A549 (cell line): ENCODE measurements at regions not wholly inside any gene's neighbourhood (a gene's known extent, or its start where the extent isn't known, plus 50 kb on each side); places are given as distances from the start of the nearest gene placed in this dataset.

Experiments
- ATAC-seq, 2 experiments: fragments of 200-7000 bp in 1 of 2; fragments of >200 bp in 1 of 2; cut with Nextera tagmentation in 1 of 2; cut with Tn5 transposase in 1 of 2; 3 replicates each; pipeline versions ENCODE4 v1.8.0 to v1.9.1; 2018 to 2020; ENCODE audit warnings: mild to moderate bottlenecking in 1 of 2, moderate library complexity in 1 of 2
- CTCF ChIA-PET: fragments of 300-600 bp; sonication (Branson Sonifier 250); formaldehyde crosslinking; extraction: SDS; loops from one replicate; lab custom pipeline; 2021; ENCODE audit warnings: antibody characterized with exemption, inconsistent platforms; lab: Yijun Ruan, JAX
- POLR2A ChIA-PET: fragments of 350-600 bp; formaldehyde crosslinking; extraction: SDS; loops from one replicate; lab custom pipeline; 2021; ENCODE audit warnings: antibody characterized with exemption, inconsistent platforms; lab: Yijun Ruan, JAX
- DNase-seq, 2 experiments: peaks; one replicate each; pipeline versions ENCODE4 v3.0.0 to v3.0.0-alpha.2; 2011 to 2016; ENCODE audit warnings: low read depth in 1 of 2, low spot score in 1 of 2
- FAIRE-seq: peaks from 2 replicates; lab custom pipeline; 2011; peaks lifted over from hg19 to GRCh38; lab: Jason Lieb, UNC
- H3K27ac ChIP-seq, 2 experiments: fragments of >200 bp; sonication (Bioruptor Twin); formaldehyde crosslinking; 3 replicates each; pipeline ENCODE4 v1.5.1; 2016 to 2017
- H3K4me1 ChIP-seq: fragments of >200 bp; sonication (Bioruptor Twin); formaldehyde crosslinking; 3 replicates; pipeline ENCODE4 v1.6.1; 2016
- H3K4me2 ChIP-seq: fragments of >200 bp; sonication (Bioruptor Twin); formaldehyde crosslinking; 3 replicates; pipeline ENCODE4 v1.6.1; 2016
- H3K4me3 ChIP-seq: fragments of >200 bp; sonication (Bioruptor Twin); formaldehyde crosslinking; 3 replicates; pipeline ENCODE4 v1.5.1; 2016
- H3K9me3 ChIP-seq: fragments of >200 bp; sonication (Bioruptor Twin); formaldehyde crosslinking; 3 replicates; pipeline ENCODE4 v1.6.1; 2016
- BHLHE40 ChIP-seq: IDR thresholded peaks from 2 replicates; pipeline ENCODE4 v1.6.1; 2012; ENCODE audit warnings: low read depth, low read length, inconsistent platforms
- CHD4 ChIP-seq: fragments of 200-600 bp; sonication (generic); IDR thresholded peaks from 2 replicates; pipeline ENCODE4 v1.6.1; 2016; ENCODE audit warnings: antibody characterized with exemption, mild to moderate bottlenecking, borderline replicate concordance
- EHMT2 ChIP-seq: fragments of 200-600 bp; sonication (generic); IDR thresholded peaks from 2 replicates; pipeline ENCODE4 v1.6.1; 2016; ENCODE audit warnings: antibody characterized with exemption, low read depth, mild to moderate bottlenecking, moderate library complexity
- EP300 ChIP-seq, 2 experiments: fragments of >200 bp; sonication (Bioruptor Twin); formaldehyde crosslinking; IDR thresholded peaks; 2 replicates in 1 of 2; 3 replicates in 1 of 2; pipeline ENCODE4 v1.6.1; 2016 to 2017
- FOSB ChIP-seq: fragments of 250-450 bp; sonication (Bioruptor Pico); IDR thresholded peaks from 2 replicates; pipeline ENCODE4 v1.5.0; 2020; ENCODE audit warnings: mild to moderate bottlenecking, moderate library complexity
- FOSL2 ChIP-seq, 2 experiments: fragments of 450-650 bp in 1 of 2; fragments of >200 bp in 1 of 2; sonication (Bioruptor Twin) in 1 of 2; formaldehyde crosslinking; IDR thresholded peaks; 2 replicates each; pipeline versions ENCODE4 v1.5.0 to v1.6.1; 2016 to 2020; ENCODE audit warnings: mild to moderate bottlenecking in 1 of 2, moderate library complexity in 1 of 2
- GATA3 ChIP-seq: IDR thresholded peaks from 2 replicates; pipeline ENCODE4 v1.6.1; 2012; ENCODE audit warnings: borderline replicate concordance
- HOXA7 ChIP-seq: fragments of 250-450 bp; sonication (Bioruptor Pico); IDR thresholded peaks from 2 replicates; pipeline ENCODE4 v1.5.0; 2020; ENCODE audit warnings: mild to moderate bottlenecking, moderate library complexity
- JUN ChIP-seq, 2 experiments: fragments of >200 bp; sonication (Bioruptor Twin); formaldehyde crosslinking; IDR thresholded peaks; 2 replicates in 1 of 2; 3 replicates in 1 of 2; pipeline ENCODE4 v1.6.1; 2016 to 2017
- JUNB ChIP-seq: fragments of >200 bp; sonication (Bioruptor Twin); formaldehyde crosslinking; IDR thresholded peaks from 2 replicates; pipeline ENCODE4 v1.6.1; 2016
- KDM1A ChIP-seq: fragments of 200-600 bp; sonication (generic); IDR thresholded peaks from 2 replicates; pipeline ENCODE4 v1.6.1; 2016; ENCODE audit warnings: low read depth, mild to moderate bottlenecking
- KDM5A ChIP-seq: fragments of 200-600 bp; sonication (generic); IDR thresholded peaks from 2 replicates; pipeline ENCODE4 v1.6.1; 2016; ENCODE audit warnings: antibody characterized with exemption, mild to moderate bottlenecking
- MAZ ChIP-seq: fragments of 150-350 bp; IDR thresholded peaks from 2 replicates; pipeline ENCODE4 v1.6.1; 2014; ENCODE audit warnings: antibody characterized with exemption, low read depth, low read length, borderline replicate concordance
- MYC ChIP-seq: IDR thresholded peaks from 2 replicates; pipeline ENCODE4 v1.6.1; 2012; ENCODE audit warnings: mild to moderate bottlenecking, inconsistent platforms, low read length, improper control_type of control experiment, borderline replicate concordance
- POLR2A ChIP-seq: IDR thresholded peaks from 2 replicates; pipeline ENCODE4 v1.6.1; 2012; ENCODE audit warnings: mild to moderate bottlenecking, low read length
- POLR2AphosphoS2 ChIP-seq: conservative IDR thresholded peaks from 2 replicates; pipeline ENCODE4 v1.6.1; 2012; ENCODE audit warnings: low read length, improper control_type of control experiment, inconsistent platforms
- RARB ChIP-seq: fragments of 250-450 bp; sonication (Bioruptor Pico); IDR thresholded peaks from 2 replicates; pipeline ENCODE4 v1.8.0; 2021; ENCODE audit warnings: mild to moderate bottlenecking, moderate library complexity
- RFX5 ChIP-seq: fragments of 450-650 bp; IDR thresholded peaks from 2 replicates; pipeline ENCODE4 v1.7.1; 2014; ENCODE audit warnings: antibody characterized with exemption, mild to moderate bottlenecking, moderate library complexity
- SMC3 ChIP-seq: fragments of >200 bp; sonication (Bioruptor Twin); formaldehyde crosslinking; IDR thresholded peaks from 3 replicates; pipeline ENCODE4 v1.6.1; 2018; ENCODE audit warnings: inconsistent platforms
- SREBF2 ChIP-seq: fragments of 450-650 bp; IDR thresholded peaks from 2 replicates; pipeline ENCODE4 v1.6.1; 2014; ENCODE audit warnings: mild to moderate bottlenecking, moderate library complexity
- TFCP2L1 ChIP-seq: fragments of 250-450 bp; sonication (Bioruptor Pico); IDR thresholded peaks from 2 replicates; pipeline ENCODE4 v1.5.0; 2021; ENCODE audit warnings: mild to moderate bottlenecking
- ZC3H11A ChIP-seq: fragments of 450-650 bp; IDR thresholded peaks from 2 replicates; pipeline ENCODE4 v1.6.1; 2014; ENCODE audit warnings: antibody characterized with exemption, mild to moderate bottlenecking
- WGBS: methylation state at CpG from one replicate; pipeline ENCODE4 v1.1.6; 2017; ENCODE audit errors: missing lambda C conversion rate; 5-methylcytosine and 5-hydroxymethylcytosine counted together
- TF ChIP-seq, protein P1 (sequence below): fragments of 250-450 bp; sonication (Bioruptor Pico); IDR thresholded peaks from 2 replicates; pipeline ENCODE4 v1.5.0; 2020; ENCODE audit warnings: low read depth, mild to moderate bottlenecking, moderate library complexity
- TF ChIP-seq, protein P2 (sequence below): IDR thresholded peaks from 2 replicates; pipeline ENCODE4 v1.6.1; 2012; ENCODE audit warnings: low read depth, borderline replicate concordance
- TF ChIP-seq, protein P3 (sequence below): fragments of 250-450 bp; sonication (Bioruptor Pico); IDR thresholded peaks from 2 replicates; pipeline ENCODE4 v1.5.0; 2021; ENCODE audit warnings: mild to moderate bottlenecking, moderate library complexity, borderline replicate concordance
- TF ChIP-seq, protein P4 (sequence below): IDR thresholded peaks from 2 replicates; pipeline ENCODE4 v1.6.1; 2012
- TF ChIP-seq, protein P5 (sequence below): fragments of >200 bp; sonication (Bioruptor Twin); formaldehyde crosslinking; IDR thresholded peaks from 3 replicates; pipeline ENCODE4 v1.6.1; 2016
- TF ChIP-seq, protein P6 (sequence below): fragments of >200 bp; sonication (Bioruptor Twin); formaldehyde crosslinking; IDR thresholded peaks from 2 replicates; pipeline ENCODE4 v1.6.1; 2016
- TF ChIP-seq, protein P7 (sequence below): fragments of 200-600 bp; sonication (generic); IDR thresholded peaks from 2 replicates; pipeline ENCODE4 v1.6.1; 2016; ENCODE audit warnings: antibody characterized with exemption, mild to moderate bottlenecking, moderate library complexity

DNA sequence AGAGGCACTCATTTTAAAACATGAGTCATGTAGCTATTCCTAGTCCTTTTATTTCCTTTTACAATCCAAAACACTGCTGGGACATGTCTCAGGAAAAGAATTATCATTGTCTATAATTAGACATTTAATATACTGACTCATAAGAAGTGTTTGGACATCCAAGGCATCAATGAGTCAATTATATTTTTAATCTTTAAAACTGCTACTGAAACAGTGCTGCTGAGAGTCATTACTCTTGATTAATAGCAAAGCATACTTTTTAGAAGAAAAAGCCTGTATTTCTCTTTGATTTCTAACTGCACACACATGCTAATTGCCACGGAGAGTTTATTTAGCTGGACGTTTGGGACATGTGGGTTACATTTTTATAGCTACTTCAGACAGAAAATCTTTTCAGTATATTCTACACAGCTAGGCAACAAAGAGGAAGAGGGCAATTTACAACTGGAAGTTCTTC lies 1249.0 kb upstream of the CDH18 start:
- Histone ChIP-seq H3K4me1 (no peaks in the 10 kb centered on the region), H3K27ac (no peak overlapping the region), H3K4me3 (no peak overlapping the region), H3K4me2 (no peak overlapping the region), H3K9me3 (no peaks in the 10 kb centered on the region)
- POLR2A ChIA-PET, result no interaction called here
- ATAC-seq (no peak), DNase-seq (no peak), FAIRE-seq (no peak)
- CTCF ChIA-PET, result no interaction called here
- no peak for TF ChIP-seq POLR2A
- TF ChIP-seq, protein P1, sequence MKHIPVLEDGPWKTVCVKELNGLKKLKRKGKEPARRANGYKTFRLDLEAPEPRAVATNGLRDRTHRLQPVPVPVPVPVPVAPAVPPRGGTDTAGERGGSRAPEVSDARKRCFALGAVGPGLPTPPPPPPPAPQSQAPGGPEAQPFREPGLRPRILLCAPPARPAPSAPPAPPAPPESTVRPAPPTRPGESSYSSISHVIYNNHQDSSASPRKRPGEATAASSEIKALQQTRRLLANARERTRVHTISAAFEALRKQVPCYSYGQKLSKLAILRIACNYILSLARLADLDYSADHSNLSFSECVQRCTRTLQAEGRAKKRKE, result no peak
- no peak for TF ChIP-seq EHMT2
- no peak for TF ChIP-seq CHD4
- TF ChIP-seq RARB (CRISPR knock-in tag), result no peak
- TF ChIP-seq KDM1A, result no peak
- no peak for TF ChIP-seq GATA3
- TF ChIP-seq SMC3, result no peak
- TF ChIP-seq JUNB, result no peak
- TF ChIP-seq, protein P2, sequence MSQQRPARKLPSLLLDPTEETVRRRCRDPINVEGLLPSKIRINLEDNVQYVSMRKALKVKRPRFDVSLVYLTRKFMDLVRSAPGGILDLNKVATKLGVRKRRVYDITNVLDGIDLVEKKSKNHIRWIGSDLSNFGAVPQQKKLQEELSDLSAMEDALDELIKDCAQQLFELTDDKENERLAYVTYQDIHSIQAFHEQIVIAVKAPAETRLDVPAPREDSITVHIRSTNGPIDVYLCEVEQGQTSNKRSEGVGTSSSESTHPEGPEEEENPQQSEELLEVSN, result no peak
- TF ChIP-seq BHLHE40, result no peak
- TF ChIP-seq SREBF2, result no peak
- no peak for TF ChIP-seq POLR2AphosphoS2
- TF ChIP-seq EP300 (IDR thresholded peaks at IDR 0.05), result no peak
- 1% methylated on average over 2 of the region's 2 CpGs for WGBS

DNA sequence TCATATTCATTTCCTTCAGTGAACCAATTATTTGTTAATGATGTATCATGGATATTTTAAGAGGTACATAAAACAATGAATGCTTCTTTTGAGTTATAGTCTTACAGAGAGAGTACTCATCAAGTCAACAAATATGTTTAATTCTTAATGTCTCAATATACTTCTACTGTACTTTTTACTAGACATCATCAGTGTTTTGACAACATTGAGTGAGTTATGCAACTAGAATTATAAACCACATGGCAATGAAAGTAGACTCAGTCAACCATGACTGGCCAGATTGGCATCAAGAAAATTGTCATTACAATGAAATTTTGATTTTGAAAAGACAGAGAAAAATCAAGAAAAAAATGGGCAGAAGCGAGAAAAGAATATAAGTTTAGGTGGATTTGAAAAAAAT lies 1248.1 kb upstream of the CDH18 start:
- ATAC-seq (no peak), DNase-seq (no peak), FAIRE-seq (no peak)
- Histone ChIP-seq H3K4me1 (no peaks in the 10 kb centered on the region), H3K27ac (no peak overlapping the region), H3K4me2 (no peak overlapping the region), H3K9me3 (no peaks in the 10 kb centered on the region), H3K4me3 (no peak overlapping the region)
- CTCF ChIA-PET, result no interaction called here
- TF ChIP-seq KDM5A (no peak), POLR2AphosphoS2 (no peak), MYC (no peak), TFCP2L1 (no peak), RFX5 (no peak), SREBF2 (no peak), GATA3 (no peak), HOXA7 (CRISPR knock-in tag) (no peak), JUN (IDR thresholded peaks at IDR 0.05) (no peak), ZC3H11A (no peak), SMC3 (no peak), FOSL2 (IDR thresholded peaks at IDR 0.05) (no peak), FOSL2 (CRISPR knock-in tag; IDR thresholded peaks at IDR 0.05) (no peak), MAZ (no peak), FOSB (CRISPR knock-in tag) (no peak)
- TF ChIP-seq, protein P3, sequence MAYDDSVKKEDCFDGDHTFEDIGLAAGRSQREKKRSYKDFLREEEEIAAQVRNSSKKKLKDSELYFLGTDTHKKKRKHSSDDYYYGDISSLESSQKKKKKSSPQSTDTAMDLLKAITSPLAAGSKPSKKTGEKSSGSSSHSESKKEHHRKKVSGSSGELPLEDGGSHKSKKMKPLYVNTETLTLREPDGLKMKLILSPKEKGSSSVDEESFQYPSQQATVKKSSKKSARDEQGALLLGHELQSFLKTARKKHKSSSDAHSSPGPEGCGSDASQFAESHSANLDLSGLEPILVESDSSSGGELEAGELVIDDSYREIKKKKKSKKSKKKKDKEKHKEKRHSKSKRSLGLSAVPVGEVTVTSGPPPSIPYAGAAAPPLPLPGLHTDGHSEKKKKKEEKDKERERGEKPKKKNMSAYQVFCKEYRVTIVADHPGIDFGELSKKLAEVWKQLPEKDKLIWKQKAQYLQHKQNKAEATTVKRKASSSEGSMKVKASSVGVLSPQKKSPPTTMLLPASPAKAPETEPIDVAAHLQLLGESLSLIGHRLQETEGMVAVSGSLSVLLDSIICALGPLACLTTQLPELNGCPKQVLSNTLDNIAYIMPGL (CRISPR knock-in tag), result no peak
- TF ChIP-seq, protein P4, sequence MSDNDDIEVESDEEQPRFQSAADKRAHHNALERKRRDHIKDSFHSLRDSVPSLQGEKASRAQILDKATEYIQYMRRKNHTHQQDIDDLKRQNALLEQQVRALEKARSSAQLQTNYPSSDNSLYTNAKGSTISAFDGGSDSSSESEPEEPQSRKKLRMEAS, result no peak
- TF ChIP-seq, protein P5, sequence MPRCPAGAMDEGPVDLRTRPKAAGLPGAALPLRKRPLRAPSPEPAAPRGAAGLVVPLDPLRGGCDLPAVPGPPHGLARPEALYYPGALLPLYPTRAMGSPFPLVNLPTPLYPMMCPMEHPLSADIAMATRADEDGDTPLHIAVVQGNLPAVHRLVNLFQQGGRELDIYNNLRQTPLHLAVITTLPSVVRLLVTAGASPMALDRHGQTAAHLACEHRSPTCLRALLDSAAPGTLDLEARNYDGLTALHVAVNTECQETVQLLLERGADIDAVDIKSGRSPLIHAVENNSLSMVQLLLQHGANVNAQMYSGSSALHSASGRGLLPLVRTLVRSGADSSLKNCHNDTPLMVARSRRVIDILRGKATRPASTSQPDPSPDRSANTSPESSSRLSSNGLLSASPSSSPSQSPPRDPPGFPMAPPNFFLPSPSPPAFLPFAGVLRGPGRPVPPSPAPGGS, result no peak
- TF ChIP-seq, protein P6, sequence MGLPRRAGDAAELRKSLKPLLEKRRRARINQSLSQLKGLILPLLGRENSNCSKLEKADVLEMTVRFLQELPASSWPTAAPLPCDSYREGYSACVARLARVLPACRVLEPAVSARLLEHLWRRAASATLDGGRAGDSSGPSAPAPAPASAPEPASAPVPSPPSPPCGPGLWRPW, result no peak
- TF ChIP-seq, protein P7, sequence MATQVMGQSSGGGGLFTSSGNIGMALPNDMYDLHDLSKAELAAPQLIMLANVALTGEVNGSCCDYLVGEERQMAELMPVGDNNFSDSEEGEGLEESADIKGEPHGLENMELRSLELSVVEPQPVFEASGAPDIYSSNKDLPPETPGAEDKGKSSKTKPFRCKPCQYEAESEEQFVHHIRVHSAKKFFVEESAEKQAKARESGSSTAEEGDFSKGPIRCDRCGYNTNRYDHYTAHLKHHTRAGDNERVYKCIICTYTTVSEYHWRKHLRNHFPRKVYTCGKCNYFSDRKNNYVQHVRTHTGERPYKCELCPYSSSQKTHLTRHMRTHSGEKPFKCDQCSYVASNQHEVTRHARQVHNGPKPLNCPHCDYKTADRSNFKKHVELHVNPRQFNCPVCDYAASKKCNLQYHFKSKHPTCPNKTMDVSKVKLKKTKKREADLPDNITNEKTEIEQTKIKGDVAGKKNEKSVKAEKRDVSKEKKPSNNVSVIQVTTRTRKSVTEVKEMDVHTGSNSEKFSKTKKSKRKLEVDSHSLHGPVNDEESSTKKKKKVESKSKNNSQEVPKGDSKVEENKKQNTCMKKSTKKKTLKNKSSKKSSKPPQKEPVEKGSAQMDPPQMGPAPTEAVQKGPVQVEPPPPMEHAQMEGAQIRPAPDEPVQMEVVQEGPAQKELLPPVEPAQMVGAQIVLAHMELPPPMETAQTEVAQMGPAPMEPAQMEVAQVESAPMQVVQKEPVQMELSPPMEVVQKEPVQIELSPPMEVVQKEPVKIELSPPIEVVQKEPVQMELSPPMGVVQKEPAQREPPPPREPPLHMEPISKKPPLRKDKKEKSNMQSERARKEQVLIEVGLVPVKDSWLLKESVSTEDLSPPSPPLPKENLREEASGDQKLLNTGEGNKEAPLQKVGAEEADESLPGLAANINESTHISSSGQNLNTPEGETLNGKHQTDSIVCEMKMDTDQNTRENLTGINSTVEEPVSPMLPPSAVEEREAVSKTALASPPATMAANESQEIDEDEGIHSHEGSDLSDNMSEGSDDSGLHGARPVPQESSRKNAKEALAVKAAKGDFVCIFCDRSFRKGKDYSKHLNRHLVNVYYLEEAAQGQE, result no peak
- TF ChIP-seq, protein P1, result no peak
- TF ChIP-seq, all 56 proteins: peak for 0
- 6% methylated on average over 1 of the region's 1 CpG for WGBS
- POLR2A ChIA-PET, result no interaction called here
